GM23338 (cell line): ENCODE measurements at regions not wholly inside any gene's neighbourhood (a gene's known extent, or its start where the extent isn't known, plus 50 kb on each side); places are given as distances from the start of the nearest gene placed in this dataset.

Experiments
- CREB1 ChIP-seq: fragments of 250-450 bp; sonication (Bioruptor Pico); IDR thresholded peaks from 2 replicates; pipeline ENCODE4 v1.5.0; 2020; ENCODE audit warnings: low read depth, mild to moderate bottlenecking, moderate library complexity
- CTCF ChIP-seq, 2 experiments: fragments of 200-600 bp in 1 of 2; sonication (generic) in 1 of 2; conservative IDR thresholded peaks; 2 replicates each; pipeline versions ENCODE4 v1.5.1 to v1.6.1; 2016 to 2017; ENCODE audit warnings: antibody characterized with exemption in 2 of 2, low read depth in 2 of 2, mild to moderate bottlenecking in 2 of 2, moderate library complexity in 1 of 2
- EZH2 ChIP-seq: fragments of 200-600 bp; sonication (generic); IDR thresholded peaks from one replicate; pipeline ENCODE4 v1.8.0; 2017; ENCODE audit warnings: antibody characterized with exemption, mild to moderate bottlenecking, low read depth; ENCODE audit not compliant: unreplicated experiment
- EZH2phosphoT487 ChIP-seq: fragments of 200-600 bp; sonication (generic); IDR thresholded peaks from one replicate; pipeline ENCODE4 v1.8.1; 2018; ENCODE audit warnings: antibody characterized with exemption; ENCODE audit not compliant: unreplicated experiment
- JUNB ChIP-seq: IDR thresholded peaks from one replicate; pipeline ENCODE4 v1.6.1; 2016; ENCODE audit warnings: antibody characterized with exemption; ENCODE audit not compliant: unreplicated experiment
- NANOG ChIP-seq: IDR thresholded peaks from 2 replicates; pipeline ENCODE4 v1.6.1; 2016; ENCODE audit warnings: antibody characterized with exemption, borderline replicate concordance
- POLR2AphosphoS5 ChIP-seq: IDR thresholded peaks from 2 replicates; pipeline ENCODE4 v1.6.1; 2016; ENCODE audit warnings: antibody characterized with exemption, low read depth
- REST ChIP-seq: IDR thresholded peaks from one replicate; pipeline ENCODE4 v1.6.1; 2018; ENCODE audit warnings: antibody characterized with exemption; ENCODE audit not compliant: unreplicated experiment
- STAT1 ChIP-seq: IDR thresholded peaks from one replicate; pipeline ENCODE4 v1.6.1; 2016; ENCODE audit warnings: antibody characterized with exemption; ENCODE audit not compliant: unreplicated experiment
- ZNF331 ChIP-seq: fragments of 250-450 bp; sonication (Bioruptor Pico); IDR thresholded peaks from 2 replicates; pipeline ENCODE4 v1.5.0; 2020; ENCODE audit warnings: low read depth, mild to moderate bottlenecking, moderate library complexity

- no peak for TF ChIP-seq POLR2AphosphoS5
- no peak for TF ChIP-seq EZH2
- TF ChIP-seq REST, result no peak
- no peak for TF ChIP-seq CTCF (conservative IDR thresholded peaks at IDR 0.05; ENCODE audit: low read depth in 2 of 2)
- no peak for TF ChIP-seq JUNB
- no peak for TF ChIP-seq CREB1 (CRISPR knock-in tag)
- no peak for TF ChIP-seq STAT1
- TF ChIP-seq EZH2phosphoT487, result no peak
- TF ChIP-seq ZNF331 (CRISPR knock-in tag), result no peak
- TF ChIP-seq NANOG, result no peak
These were observed 185.6 kb upstream of the ZNF462 start for GRCh38 chr9:106677374-106677773.
